ENCODE measurements at regions not wholly inside any gene's neighbourhood (a gene's known extent, or its start where the extent isn't known, plus 50 kb on each side); places are given as distances from the start of the nearest gene placed in this dataset.

DNA sequence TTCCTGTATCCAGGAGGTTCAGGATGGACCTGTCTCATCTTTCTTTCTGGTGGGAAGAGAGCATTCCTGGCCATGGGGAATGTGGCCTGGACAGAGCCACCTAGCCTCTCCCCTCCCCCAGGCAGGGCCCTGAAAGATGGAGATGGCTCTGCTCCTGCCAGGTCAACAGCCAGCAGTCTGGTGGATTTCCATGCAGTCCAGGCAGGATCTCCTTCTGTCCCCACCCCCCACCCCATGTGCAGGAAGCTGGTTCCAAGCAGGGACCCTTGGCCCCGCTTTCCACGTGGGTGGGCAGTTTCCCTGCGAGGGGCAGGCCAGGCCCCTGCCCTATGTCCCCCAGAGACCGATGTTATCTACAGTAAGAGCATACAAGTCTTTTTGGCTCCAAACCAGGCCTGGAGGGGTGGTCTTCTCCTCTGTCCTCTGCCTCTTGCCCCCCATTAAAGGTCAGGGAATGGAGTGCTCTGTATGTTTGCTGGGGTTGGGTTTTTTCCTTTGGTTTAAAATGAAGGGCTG is 240.5 kb downstream of the SEC14L1 start:
- DNase-seq, result no peak

DNA sequence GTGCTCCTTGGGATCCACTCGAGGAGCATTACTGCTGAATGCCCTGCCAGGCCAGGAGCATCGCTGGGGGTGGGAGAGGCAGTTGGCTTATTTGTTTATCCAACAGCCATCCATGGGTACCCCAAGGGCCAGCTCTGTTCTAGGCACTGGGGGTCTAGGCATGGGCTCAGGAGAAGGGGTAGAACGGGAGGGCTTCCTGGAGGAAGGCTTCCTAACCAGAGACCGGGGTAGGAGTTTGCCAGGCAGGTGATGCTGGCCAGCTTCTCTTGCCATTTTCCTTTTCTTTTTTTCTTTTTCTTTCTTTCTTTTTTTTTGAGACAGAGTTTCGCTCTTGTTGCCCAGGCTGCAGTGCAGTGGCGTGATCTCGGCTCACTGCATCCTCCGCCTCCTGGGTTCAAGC is 241.0 kb downstream of the SEC14L1 start:
- no peak for DNase-seq

DNA sequence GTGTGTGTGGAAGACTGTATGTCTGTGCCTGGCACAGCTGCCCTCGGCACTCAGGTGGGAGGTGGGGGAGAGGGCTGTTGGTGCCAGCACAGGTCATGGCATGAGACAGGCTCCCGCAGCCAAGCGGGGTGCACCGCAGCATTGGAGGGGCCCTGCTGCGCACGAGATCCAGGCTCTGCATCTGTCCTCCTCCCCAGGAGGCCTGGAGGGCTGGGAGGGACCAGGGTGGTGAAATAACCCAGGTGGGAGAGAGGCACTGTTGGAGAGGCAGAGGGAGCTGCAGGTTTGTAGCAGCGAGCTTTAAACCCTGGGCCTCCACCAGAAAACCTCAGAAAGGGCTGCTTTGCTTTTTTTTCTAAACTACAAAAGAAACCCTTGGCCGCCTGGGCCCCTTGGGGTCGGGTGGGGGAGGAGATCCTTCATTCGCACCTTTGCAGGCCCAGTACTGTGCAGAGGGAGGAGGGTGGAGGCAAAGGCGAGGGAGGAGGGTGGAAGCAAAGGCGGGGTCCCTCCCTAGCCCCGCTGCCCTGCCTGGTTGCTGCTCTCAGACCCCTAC is 241.7 kb downstream of the SEC14L1 start:
- DNase-seq, result peak; percentile 23

DNA sequence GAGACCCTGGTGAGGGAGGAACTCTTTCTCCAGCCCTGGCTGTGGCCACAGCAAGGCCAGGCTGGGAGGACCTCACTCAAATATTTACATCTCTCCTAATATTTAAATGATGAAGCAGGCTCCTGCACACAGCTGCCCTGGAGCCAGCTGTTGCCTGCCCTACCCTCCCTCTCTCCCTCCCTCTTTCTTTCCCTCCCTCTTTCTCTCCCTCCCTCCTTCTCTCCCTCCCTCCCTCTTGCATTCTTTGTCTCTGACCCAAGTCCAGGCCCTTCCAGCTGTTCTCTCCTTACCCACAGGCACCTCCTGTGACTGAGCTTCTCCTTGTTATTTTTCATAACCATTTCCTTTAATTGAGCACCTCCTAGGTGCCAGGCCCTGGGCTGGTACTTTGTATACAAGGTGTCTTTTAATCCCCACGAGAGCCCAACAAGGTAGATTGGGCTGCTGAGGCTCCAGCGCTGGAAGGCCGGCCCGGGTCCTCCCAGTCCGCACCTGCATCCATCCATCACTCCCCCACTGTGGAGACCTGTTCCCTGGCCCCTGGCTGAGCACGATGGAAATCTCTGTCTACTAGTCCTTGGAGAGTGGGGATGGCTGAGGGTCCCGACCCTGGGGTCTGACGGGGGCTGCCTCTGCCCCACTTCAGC is 242.3 kb downstream of the SEC14L1 start:
- DNase-seq, result no peak

DNA sequence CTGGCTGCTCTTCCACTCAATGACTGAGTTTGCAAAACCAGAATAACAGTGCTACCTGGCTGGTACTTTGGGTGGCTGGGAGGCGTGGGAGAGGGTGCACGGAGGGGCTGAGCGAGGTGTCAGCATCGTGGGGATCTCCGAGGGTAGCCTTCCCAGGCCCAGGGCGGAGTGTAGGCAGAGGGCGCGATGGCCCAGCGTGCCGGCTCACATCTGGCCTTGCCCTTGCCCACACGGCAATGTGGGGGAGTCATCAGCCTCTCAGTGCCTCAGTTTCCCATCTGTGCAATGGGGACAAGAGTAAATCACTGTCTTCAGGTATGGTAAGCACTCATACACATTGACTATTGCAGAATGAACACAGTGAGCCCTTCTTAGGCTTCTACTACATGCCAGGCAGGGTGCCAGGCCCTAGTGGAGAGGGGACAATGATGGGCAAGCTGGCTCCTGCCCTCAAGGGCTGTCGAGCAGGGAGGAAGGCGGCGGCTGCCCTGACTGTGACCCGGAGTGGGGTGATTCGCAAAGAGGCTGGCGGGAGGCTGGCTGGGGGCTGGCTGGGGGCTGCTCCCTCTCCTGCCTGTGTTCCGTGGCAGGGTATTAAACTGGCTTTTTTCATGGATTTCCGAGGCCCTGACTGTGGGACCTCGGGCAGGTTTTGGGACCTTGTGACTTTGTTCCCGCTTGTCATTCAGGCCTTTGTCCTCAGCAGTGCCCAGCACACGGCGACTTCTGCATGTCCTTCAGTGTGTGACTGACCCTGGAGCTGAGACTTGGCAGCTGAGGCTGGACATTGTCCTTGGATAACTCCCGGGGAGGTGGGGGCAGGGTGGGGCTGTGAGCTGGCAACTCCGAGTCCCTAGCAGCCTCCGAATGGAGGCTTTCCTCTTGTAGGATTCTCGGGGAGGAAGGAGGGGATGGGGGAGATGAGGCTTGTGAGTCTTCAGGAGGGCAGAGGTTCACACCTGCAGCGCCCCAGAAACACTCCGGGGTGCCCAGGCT is 243.1 kb downstream of the SEC14L1 start:
- DNase-seq, result no peak

DNA sequence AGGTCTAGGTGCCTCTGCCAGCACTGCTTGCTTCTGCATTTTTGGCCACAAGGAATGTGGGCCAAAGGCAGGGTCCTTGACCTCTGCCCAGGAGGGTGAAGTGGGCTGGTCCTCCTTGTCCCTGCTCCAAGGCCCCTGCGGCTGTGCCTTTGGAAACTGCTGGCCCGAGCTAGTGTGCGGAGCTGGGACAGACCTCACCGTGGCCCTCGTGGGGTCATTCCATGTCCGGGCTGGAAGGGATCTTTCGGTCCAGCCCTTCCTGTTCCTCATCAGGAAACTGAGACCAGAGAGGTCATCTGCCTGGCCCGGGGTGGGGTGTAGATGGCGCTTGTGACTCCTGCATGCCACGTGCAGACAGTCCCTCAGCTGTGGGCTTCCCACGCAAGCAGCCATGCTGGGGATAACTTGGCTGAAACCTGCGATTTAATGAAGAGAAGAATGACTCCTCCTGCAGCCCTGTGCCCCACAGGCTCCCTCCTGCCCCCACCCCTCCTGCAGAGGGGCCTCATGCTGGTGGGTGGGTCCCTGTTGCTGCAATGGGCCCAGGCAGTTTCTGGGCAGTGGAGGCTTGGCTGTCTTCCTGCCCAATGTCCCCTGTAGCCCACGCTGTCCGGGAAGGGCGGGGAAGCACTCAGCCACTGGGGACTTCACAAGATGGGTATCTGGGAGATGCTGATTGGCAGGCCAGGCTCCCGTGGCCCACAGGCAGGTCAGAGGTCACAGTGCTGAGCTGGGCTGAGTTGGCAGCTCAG is 245.2 kb downstream of the SEC14L1 start:
- DNase-seq, result no peak

DNA sequence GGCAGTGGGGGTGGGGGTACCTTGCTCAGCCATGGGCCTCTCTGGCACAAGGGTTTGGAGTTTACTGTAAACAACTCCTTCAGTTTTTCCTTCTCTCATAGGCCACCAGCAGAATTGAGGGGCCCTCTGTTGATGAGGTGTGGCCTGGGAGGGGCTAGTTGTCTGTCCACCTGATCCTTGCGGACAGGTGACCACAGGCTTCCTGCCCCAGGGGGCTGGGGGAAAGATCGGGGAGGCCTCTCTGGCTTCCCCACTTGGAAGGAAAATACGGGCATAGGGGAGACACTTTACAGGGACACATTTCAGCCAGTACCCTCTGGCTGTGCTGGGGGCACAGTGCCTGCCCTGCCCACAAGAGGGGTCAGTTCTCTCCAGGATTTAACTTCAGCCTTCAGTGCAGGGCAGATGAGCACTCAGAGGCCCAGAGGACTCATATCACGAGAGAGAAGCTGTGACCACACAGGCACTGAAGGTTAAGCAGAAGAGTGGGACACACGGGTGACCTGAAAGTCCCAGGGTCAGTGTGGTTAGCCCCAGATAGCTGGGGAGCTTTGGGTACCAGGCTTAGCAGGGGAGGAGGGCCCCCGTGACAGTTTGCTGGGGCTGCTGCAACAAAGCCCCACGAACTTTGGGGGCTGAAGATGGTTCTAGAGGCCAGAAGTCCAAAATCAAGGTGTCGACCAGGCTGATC is 245.9 kb downstream of the SEC14L1 start:
- DNase-seq, result no peak

DNA sequence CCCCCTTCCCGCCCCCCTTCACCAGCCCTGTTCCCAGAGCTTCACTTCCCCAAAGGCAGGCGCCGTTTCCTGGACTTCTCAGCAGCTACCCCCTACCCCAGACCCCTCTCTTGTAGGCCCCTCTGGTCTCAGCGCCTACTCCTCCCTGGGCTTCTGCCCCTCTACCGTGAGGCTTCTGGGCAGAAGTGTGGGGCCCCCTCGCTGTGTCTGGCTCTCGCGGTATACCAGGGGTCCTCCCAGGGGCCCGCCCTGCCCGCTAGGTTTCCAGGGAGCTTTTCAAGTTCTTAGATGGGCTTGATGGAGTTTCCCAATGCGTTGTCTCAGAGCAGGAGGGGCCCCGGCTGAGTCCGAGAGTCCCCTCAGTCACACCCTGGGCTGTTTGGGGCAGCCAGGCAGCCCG is 247.1 kb downstream of the SEC14L1 start:
- DNase-seq, result no peak

DNA sequence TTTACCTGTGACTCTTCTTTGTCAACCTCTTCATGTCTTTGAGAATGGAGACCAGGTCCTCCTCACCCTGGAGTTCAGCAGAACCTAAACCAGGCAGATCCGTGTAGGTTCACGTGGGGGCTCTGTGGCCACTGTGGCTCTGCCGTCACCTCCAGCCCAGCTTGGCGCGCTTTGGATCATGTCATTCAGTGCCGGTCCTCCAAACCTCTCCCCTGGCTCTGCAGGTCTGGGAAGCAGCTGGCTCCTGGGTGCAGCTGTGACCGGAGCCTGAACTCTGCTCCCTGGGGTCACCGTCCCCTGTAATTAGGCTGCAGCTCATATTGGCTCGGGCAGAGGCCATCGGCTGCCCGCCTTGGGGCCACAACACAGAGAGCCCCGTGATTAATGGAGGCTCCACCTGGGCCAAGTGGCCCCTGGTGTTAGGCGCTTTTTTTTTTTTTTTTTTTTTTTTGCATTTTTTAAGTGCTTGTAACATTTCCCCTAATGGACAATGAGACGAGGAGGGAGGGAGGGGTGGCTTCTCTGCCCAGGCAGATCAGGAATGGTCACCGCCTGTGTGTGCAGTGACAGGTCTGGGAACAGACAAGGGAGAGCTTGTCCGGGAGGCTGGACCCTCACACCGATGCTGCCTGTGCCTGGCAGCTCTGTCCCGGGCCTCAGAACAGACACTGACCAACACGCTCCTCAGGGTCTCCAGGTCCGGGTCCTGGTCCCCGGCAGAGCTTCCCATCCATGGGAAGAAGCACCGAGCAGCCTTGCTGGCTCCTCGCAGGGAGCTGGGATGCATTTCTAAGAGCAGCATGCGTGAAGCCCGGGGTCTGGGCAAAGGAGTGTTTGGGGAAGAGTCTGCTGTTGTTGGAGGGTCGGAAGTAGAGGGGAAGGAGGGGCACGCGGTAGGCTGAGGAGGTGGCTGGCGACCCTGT is 247.9 kb downstream of the SEC14L1 start:
- DNase-seq, result no peak

DNA sequence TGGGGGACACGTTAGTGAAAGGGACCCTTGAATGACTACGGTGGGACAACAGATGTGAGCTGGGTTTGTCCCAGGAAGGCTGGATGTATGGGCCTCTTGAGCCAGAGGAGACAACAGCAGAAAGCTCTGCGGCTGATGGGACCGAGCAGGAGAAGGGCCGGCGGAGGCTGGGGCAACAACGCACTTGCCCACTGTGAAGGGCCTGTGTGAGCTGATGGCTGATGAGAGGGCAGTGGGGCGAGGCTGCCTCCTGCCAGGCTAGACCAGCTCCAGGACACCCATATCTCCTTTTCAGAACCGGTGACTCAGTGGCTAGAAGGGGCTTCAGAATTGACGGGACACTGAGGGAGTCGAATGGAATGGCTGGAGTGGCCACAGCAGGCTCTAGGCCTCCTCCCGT is 250.1 kb downstream of the SEC14L1 start:
- no peak for DNase-seq

DNA sequence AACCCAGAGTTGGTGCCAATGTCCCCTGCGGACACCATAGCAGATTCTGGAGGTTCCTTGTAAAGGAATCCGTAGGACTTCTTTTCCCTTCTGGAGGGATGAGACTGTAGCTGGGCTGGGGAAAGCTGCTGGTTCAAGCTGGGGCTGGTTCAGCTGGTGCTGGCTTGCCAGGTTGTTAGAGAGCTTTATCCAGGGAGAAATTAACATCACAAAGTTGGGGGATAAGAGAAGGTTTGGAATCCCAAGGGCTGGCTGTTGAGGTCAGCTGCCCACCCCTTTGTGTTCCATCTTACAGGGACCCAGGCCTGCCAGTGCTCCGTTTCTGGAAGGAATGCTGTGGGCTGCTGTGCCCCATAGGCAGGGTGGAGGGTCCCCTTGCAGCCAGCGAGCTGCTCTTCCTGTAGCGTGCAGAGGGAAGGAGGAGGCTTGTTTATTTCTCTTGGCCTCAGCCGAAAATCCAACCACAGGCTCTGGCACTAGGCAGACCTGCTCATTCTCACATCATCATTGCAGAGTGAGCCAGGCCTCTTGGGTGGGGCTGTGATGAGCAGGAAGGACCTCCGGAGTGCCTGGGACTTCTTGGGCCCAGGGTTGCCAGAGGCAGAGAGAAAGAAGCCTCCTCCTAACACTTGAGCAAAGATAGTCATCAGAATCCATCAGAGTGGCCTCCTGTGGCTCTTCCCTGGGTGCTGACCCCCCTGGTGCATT is 251.1 kb downstream of the SEC14L1 start:
- no peak for DNase-seq

DNA sequence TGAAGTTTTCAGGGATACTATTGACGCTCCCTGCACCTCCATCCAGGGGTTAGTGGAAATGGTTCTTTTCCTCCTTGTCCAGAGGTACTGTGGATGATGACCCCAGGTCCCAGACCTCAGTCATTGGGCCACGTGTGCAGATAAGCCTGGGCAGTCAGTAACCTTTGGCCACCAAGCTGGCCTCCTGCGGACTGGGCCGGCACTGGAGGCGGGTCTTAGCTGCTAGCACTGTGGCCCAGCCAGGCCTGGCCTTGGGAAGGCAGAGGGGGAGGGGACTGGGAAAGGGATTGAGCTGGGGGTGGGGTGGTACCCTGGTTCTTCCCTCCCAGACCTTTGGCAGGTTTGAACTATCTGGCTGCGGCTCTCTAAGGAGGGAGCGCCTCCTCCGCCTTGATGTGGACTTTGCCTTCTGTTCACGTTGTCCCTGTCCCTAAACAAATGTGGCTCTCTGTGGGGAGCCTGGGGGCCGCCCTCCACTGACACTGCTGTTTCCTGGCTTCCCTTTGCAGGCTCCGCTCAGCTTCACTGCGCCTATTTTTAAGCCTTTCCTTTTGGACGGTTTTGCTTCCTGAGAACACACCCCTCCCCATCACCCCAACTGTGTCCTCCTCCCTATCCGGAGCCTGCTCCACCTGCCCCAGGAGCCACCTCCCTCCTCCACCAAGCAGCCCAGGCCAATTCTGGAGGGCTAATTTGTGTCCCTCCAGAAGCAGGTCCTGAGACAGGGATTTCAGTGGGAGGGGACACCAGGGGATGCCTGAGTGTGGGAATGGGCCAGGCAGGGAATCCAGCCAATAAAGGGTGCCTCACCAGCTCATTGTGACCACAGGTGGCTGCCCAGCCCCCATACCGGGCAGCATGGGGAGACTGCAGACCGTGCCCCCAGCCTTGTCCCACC is 251.9 kb downstream of the SEC14L1 start:
- no peak for DNase-seq

DNA sequence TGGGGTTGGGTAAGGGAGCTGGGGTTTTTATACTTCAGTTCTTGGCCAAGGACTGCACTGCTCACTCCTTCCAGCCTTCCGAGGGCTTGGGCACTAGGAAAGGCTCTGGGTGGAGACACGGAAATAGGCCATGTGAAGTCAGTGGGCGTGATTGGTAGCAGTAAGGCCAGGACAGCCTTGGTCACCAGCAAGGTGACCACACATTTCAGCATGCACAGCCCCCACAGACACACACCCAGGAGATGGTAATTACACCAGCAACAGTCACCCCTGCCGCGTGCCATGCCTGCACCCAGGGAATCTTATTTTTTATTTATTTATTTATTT is 252.5 kb downstream of the SEC14L1 start:
- DNase-seq, result no peak

DNA sequence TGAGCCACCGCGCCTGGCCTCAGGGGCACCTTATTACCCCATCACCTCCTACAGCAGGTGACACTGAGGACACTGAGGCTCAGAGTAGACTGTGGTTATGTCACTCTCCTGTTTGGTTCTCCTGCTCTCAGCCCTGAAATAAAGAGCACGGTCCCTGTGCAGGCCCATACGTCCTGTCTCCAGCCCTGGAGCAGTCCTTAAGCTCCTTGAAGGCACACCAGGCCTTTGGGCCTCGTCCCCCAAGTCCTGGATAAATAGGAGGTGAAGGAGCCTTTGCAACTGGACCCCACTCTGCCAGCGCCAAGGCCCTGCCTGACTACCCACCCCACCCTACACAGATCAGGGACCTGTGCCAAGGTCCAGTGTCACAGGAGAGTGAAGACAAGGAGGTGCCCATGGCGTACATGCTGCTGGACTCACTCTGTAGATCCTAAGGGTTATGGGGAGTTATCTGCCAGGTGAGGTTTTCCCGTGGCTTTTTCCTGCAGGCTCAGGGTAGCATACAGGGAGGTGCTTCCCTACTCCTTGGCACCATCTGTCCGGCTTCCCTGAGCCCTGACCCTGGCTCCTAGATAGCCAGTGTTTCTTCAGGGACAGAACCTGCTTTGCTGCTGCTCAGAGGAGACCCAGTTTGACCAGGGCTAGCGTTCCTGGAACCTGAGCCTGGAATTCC is 253.2 kb downstream of the SEC14L1 start:
- no peak for DNase-seq

DNA sequence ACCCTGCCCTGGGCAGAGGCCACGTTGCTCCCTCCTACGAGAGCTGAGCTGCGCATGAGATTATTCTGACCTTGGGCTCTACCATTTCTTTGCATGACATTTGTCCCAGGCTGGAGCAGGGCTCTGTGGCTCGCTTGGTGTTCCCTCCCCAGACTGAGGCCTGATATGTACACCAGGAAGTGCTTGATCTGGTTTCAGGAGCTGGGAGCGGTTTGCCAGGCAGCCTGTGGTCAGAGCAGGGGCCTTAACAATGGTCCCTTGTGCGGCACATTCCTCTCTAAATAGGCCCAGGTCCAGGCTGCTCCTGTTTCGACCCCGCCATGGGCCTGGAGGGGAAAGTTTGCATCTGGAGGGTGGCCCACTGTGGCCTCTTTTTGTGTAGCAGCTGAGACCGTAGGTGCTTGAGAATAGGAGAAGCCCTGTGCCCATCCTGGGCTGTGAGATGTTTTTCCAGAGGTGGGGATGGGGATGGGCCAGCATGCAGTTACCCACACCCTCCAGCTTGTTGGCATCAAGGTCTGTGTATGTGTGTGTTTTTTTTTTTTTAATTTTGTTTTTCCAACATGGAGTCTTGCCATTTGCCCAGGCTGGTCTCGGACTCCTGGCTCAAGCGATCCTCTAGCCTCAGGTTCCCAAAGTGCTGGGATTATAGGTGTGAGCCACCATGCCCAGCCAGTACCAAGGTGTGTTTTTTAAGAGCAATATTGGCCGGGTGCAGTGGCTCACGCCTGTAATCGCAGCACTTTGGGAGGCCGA is 253.9 kb downstream of the SEC14L1 start:
- no peak for DNase-seq

DNA sequence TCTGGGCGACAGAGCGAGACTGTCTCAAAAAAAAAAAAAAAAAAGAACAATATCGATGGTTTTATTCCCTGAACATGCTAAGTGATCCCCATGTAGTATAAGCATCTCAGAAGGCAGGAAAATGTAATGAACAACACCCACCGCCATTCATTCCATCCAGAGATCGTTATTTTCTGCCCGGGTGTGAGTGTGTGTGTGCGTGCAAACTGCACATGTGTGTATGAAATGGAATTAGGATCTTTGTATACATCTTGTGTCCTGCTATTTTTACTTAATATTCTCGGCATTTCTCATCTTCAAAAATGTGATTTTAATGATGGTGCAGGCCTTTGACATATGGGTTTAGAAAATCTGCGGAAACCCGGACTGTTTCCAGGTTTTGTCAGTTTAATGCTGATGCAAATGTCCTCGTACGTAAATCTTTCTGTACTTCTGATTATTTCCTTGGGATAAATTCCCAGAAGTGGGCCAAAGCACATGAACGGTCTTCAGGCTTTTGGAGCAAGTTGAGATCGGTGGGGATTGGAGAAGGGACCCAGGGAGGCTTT is 254.8 kb downstream of the SEC14L1 start:
- DNase-seq, result no peak

DNA sequence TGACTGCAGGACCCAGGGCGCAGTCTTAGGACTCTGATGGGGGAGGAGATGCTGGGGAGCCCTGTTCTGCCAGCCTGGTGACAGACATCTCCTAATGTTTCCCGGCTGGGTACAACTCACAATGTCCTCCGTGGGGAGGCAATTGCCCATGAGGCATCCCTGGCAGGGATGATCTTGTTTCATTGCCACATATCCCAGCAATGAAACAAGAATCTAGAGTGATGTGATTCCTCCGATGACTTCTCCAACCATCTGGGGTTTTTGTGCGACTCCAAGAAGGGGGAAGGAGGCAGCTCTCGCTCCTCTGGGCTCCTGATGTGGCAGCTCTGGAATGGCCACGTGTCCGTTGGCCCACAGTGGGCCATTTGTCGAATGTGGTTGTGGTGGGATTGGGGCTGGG is 255.8 kb downstream of the SEC14L1 start:
- DNase-seq, result no peak

DNA sequence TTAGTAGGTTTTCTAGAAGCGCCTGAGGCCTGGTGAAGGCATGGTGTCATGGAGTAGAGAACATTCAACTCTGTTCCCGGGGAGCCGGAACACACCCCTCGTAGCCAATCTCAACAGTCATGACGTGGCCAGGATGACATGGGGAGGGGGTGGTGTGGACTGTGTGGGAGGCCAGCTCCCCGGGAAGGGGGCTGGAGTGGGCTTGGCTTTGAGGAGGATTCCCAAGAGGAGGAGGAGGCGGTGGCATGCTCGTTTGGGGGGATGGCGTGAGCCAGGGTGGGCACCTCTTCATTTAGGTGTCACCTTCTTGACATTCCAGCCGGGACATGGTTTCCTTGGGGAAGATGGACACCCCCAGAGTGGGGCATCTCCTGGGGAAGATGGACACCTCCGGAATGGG is 257.5 kb downstream of the SEC14L1 start:
- DNase-seq, result no peak
